Endodermal cell (in vitro differentiated cells): ENCODE measurements at regions not wholly inside any gene's neighbourhood (a gene's known extent, or its start where the extent isn't known, plus 50 kb on each side); places are given as distances from the start of the nearest gene placed in this dataset.

Experiments
- DNase-seq: peaks from one replicate; pipeline ENCODE4 v3.0.0-alpha.2; 2017
- H3K27ac ChIP-seq: 2 replicates; pipeline ENCODE4 v1.5.1; 2013; ENCODE audit warnings: mild to moderate bottlenecking, low read depth, low read length, moderate library complexity
- H3K27me3 ChIP-seq: 2 replicates; pipeline ENCODE4 v1.6.1; 2013; ENCODE audit warnings: mild to moderate bottlenecking, low read length, moderate library complexity; ENCODE audit not compliant: insufficient read depth, control insufficient read depth, poor library complexity, severe bottlenecking
- H3K36me3 ChIP-seq: 2 replicates; pipeline ENCODE4 v1.7.0; 2013; ENCODE audit warnings: mild to moderate bottlenecking, low read length, moderate library complexity; ENCODE audit not compliant: control insufficient read depth, insufficient read depth
- H3K4me1 ChIP-seq: one replicate; pipeline ENCODE4 v1.7.0; 2013; ENCODE audit warnings: low read length; ENCODE audit not compliant: control insufficient read depth, insufficient read depth
- H3K4me3 ChIP-seq: 2 replicates; pipeline ENCODE4 v1.5.1; 2013; ENCODE audit warnings: mild to moderate bottlenecking, low read length, moderate library complexity
- H3K9ac ChIP-seq: 2 replicates; pipeline ENCODE4 v1.6.1; 2013; ENCODE audit warnings: mild to moderate bottlenecking, low read length, moderate library complexity; ENCODE audit not compliant: poor library complexity, severe bottlenecking; ENCODE audit errors: extremely low read depth
- H3K9me3 ChIP-seq: 2 replicates; pipeline ENCODE4 v1.6.1; 2013; ENCODE audit warnings: mild to moderate bottlenecking, low read length, moderate library complexity; ENCODE audit not compliant: control insufficient read depth
- H3K27ac Mint-ChIP-seq: 2 replicates; pipeline ENCODE4 v1.8.0; 2020; ENCODE audit warnings: mixed read lengths
- H3K27me3 Mint-ChIP-seq: 2 replicates; pipeline ENCODE4 v1.8.0; 2021; ENCODE audit warnings: mild to moderate bottlenecking, mixed read lengths; ENCODE audit not compliant: insufficient read depth
- H3K36me3 Mint-ChIP-seq: 2 replicates; pipeline ENCODE4 v1.8.0; 2020; ENCODE audit warnings: low read depth, mixed read lengths
- H3K4me1 Mint-ChIP-seq: 2 replicates; pipeline ENCODE4 v1.8.0; 2020; ENCODE audit warnings: mixed read lengths
- H3K4me3 Mint-ChIP-seq: 2 replicates; pipeline ENCODE4 v1.8.0; 2020; ENCODE audit warnings: mild to moderate bottlenecking, moderate library complexity, mixed read lengths
- H3K9me3 Mint-ChIP-seq: 2 replicates; pipeline ENCODE4 v1.8.0; 2020; ENCODE audit warnings: mild to moderate bottlenecking, mixed read lengths
- WGBS, 2 experiments: methylation state at CpG; one replicate each; pipeline versions ENCODE4 v1.1.5 to v1.1.7; 2013; ENCODE audit warnings: missing lambda C conversion rate in 2 of 2, mixed read lengths in 1 of 2; ENCODE audit not compliant: insufficient coverage in 1 of 2, insufficient read length in 1 of 2; 5-methylcytosine and 5-hydroxymethylcytosine counted together
- TF ChIP-seq, protein P1 (sequence below): fragments of 200-600 bp; sonication (generic); conservative IDR thresholded peaks from 2 replicates; pipeline ENCODE4 v1.5.0; 2021; ENCODE audit warnings: antibody characterized with exemption, mild to moderate bottlenecking

DNA sequence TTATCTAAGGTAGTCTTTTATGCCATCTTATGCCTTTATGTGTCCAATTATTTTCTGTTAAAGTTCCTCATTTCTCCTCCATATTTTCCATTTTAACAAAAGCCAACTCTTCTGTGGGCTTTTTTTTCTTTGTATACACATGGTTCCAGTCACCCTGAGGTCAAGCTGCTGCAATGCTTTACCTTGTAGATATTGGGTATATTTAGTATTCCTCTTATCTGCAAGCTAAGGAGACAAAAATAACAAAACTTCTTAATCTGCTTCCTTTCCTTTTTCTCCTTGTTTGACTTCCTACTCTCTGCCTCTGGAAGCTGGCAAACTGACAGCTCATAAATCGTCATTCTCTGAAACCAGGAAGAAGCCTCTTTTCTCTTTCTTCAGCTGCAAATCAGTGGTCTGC is 885.0 kb upstream of the LRRN3 start:
- Mint-ChIP-seq H3K9me3 (no peaks in the 10 kb centered on the region), H3K27me3 (no peaks in the 10 kb centered on the region), H3K4me3 (no peak overlapping the region), H3K4me1 (peaks cover 4% of the 10 kb centered on the region), H3K27ac (no peak overlapping the region), H3K36me3 (no peaks in the 10 kb centered on the region)
- no peak overlapping the region for H3K4me3 ChIP-seq
- H3K9ac ChIP-seq: no peak overlapping the region
- no peaks in the 10 kb centered on the region for H3K9me3 ChIP-seq
- H3K4me1 ChIP-seq: peaks cover 8% of the 10 kb centered on the region
- H3K27ac ChIP-seq: no peak overlapping the region
- no peaks in the 10 kb centered on the region for H3K36me3 ChIP-seq
- H3K27me3 ChIP-seq: no peaks in the 10 kb centered on the region
- TF ChIP-seq, protein P1, sequence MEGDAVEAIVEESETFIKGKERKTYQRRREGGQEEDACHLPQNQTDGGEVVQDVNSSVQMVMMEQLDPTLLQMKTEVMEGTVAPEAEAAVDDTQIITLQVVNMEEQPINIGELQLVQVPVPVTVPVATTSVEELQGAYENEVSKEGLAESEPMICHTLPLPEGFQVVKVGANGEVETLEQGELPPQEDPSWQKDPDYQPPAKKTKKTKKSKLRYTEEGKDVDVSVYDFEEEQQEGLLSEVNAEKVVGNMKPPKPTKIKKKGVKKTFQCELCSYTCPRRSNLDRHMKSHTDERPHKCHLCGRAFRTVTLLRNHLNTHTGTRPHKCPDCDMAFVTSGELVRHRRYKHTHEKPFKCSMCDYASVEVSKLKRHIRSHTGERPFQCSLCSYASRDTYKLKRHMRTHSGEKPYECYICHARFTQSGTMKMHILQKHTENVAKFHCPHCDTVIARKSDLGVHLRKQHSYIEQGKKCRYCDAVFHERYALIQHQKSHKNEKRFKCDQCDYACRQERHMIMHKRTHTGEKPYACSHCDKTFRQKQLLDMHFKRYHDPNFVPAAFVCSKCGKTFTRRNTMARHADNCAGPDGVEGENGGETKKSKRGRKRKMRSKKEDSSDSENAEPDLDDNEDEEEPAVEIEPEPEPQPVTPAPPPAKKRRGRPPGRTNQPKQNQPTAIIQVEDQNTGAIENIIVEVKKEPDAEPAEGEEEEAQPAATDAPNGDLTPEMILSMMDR: no peak
- 94% methylated on average over 1 of the region's 1 CpG; no CpG with 5 or more reads in 1 of the 2 experiments for WGBS, 2 experiments
- DNase-seq: no peak

DNA sequence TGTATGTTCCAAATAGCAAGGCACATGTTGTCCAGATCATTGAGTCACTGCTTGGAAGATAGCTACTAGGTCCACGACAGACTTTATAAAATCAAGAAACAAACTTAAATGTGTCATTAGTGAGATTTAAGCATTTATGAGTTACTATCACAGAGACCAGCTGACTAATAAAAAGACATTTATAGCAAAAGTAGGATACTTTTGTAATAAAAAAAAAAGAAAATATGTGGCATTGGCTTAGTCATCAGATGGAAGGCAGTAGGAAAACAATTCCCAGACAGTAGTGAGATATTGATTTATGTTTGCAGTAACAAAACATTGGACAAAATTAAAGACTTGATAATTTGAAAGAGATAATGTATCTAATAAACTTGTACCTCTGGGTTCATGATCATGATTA is 881.0 kb upstream of the LRRN3 start:
- peaks cover 6% of the 10 kb centered on the region for H3K36me3 Mint-ChIP-seq
- Histone ChIP-seq H3K27ac (no peak overlapping the region), H3K9ac (no peak overlapping the region), H3K4me3 (no peak overlapping the region), H3K36me3 (no peaks in the 10 kb centered on the region), H3K4me1 (peaks cover 8% of the 10 kb centered on the region), H3K27me3 (no peaks in the 10 kb centered on the region), H3K9me3 (peaks cover 18% of the 10 kb centered on the region)
- DNase-seq: no peak
- H3K4me3 Mint-ChIP-seq: no peak overlapping the region
- H3K9me3 Mint-ChIP-seq: peaks cover 19% of the 10 kb centered on the region
- H3K27ac Mint-ChIP-seq: no peak overlapping the region
- peaks cover 4% of the 10 kb centered on the region for H3K4me1 Mint-ChIP-seq
- 100% methylated on average over 1 of the region's 1 CpG; no CpG with 5 or more reads in 1 of the 2 experiments for WGBS, 2 experiments
- TF ChIP-seq, protein P1: no peak
- H3K27me3 Mint-ChIP-seq: no peaks in the 10 kb centered on the region

DNA sequence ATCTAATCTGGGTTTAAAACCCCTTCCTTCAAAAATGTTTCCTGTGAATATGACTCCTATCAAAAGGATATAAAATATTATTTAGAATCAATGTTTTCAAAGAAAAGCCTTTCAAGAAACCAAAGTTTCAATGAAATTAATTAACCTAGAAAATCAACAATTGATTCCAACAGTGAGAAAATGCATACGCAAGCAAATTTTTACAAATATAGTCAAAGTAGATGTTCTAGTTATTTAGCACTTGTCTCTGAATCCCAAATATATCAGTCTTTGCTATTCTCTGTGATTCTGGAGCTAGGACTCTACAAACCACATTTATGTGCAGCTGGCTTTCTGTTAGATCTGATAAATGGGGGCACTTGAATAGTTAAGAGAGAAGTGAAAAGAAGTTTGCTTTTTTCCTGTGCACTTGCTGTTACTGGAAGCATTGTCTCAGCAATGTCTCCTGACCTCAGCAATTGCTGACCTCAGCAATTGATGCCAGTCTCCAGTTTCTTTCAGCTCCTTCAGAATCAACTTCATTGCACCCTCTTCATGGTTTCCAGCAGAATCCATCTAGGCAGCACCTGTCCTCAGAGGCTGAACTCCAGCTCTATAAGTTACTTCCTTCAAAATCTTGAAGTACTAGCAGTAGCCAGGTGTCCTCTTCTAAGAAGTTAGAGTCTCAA is 879.9 kb upstream of the LRRN3 start:
- DNase-seq: no peak
- no peak overlapping the region for H3K4me3 Mint-ChIP-seq
- no peaks in the 10 kb centered on the region for H3K36me3 ChIP-seq
- no peak overlapping the region for H3K27ac ChIP-seq
- H3K27me3 Mint-ChIP-seq: no peaks in the 10 kb centered on the region
- H3K27me3 ChIP-seq: no peaks in the 10 kb centered on the region
- no peak overlapping the region for H3K4me3 ChIP-seq
- H3K9ac ChIP-seq: no peak overlapping the region
- H3K27ac Mint-ChIP-seq: no peak overlapping the region
- TF ChIP-seq, protein P1: no peak
- H3K4me1 Mint-ChIP-seq: peaks cover under 1% of the 10 kb centered on the region
- peaks cover 26% of the 10 kb centered on the region for H3K9me3 Mint-ChIP-seq
- H3K36me3 Mint-ChIP-seq: peaks cover 6% of the 10 kb centered on the region
- peaks cover 6% of the 10 kb centered on the region for H3K4me1 ChIP-seq
- WGBS, 2 experiments: 100% methylated on average over 1 of the region's 1 CpG; no CpG with 5 or more reads in 1 of the 2 experiments
- peaks cover 20% of the 10 kb centered on the region for H3K9me3 ChIP-seq
